ENCODE measurements at regions not wholly inside any gene's neighbourhood (a gene's known extent, or its start where the extent isn't known, plus 50 kb on each side); places are given as distances from the start of the nearest gene placed in this dataset.
A peak's percentile ranks its signal among the peaks of the same experiment; 100 is the strongest.

- Histone ChIP-seq H3K9me3 (no peaks in the 10 kb centered on the region), H3K4me3 (no peak overlapping the region), H3K4me2 (no peak overlapping the region), H3K27ac (no peak overlapping the region), H3K4me1 (no peaks in the 10 kb centered on the region)
- ATAC-seq (no peak), DNase-seq (ENCODE audit: low read depth in 1 of 2, low spot score in 1 of 2) (no peak), FAIRE-seq (no peak)
- ChIA-PET CTCF (no interaction called here), POLR2A (no interaction called here)
- TF ChIP-seq POLR2AphosphoS2 (conservative IDR thresholded peaks at IDR 0.05; ENCODE audit: low read length) (no peak), TP53 (CRISPR knock-in tag; IDR thresholded peaks at IDR 0.05) (no peak), PHF8 (IDR thresholded peaks at IDR 0.05; ENCODE audit: borderline replicate concordance, low read depth) (no peak), HOXA7 (CRISPR knock-in tag; IDR thresholded peaks at IDR 0.05) (no peak), CEBPB (IDR thresholded peaks at IDR 0.05) (no peak), HES2 (IDR thresholded peaks at IDR 0.05) (no peak), HDAC2 (IDR thresholded peaks at IDR 0.05) (no peak)
- TF ChIP-seq, protein P1, sequence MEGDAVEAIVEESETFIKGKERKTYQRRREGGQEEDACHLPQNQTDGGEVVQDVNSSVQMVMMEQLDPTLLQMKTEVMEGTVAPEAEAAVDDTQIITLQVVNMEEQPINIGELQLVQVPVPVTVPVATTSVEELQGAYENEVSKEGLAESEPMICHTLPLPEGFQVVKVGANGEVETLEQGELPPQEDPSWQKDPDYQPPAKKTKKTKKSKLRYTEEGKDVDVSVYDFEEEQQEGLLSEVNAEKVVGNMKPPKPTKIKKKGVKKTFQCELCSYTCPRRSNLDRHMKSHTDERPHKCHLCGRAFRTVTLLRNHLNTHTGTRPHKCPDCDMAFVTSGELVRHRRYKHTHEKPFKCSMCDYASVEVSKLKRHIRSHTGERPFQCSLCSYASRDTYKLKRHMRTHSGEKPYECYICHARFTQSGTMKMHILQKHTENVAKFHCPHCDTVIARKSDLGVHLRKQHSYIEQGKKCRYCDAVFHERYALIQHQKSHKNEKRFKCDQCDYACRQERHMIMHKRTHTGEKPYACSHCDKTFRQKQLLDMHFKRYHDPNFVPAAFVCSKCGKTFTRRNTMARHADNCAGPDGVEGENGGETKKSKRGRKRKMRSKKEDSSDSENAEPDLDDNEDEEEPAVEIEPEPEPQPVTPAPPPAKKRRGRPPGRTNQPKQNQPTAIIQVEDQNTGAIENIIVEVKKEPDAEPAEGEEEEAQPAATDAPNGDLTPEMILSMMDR (IDR thresholded peaks at IDR 0.05) = no peak
Observed at GRCh38 chr4:167774646-167775045, 317.7 kb upstream of the ANXA10 start.

- FAIRE-seq = no peak
- Histone ChIP-seq H3K27ac (no peak overlapping the region), H3K4me3 (no peak overlapping the region), H3K4me1 (no peaks in the 10 kb centered on the region), H3K9me3 (no peaks in the 10 kb centered on the region), H3K4me2 (no peak overlapping the region)
- CTCF ChIA-PET = no interaction called here
- POLR2A ChIA-PET = no interaction called here
- TF ChIP-seq PBX3 (IDR thresholded peaks at IDR 0.05) (no peak), RCOR1 (IDR thresholded peaks at IDR 0.05; ENCODE audit: low read depth, low read length) (no peak), HDAC2 (IDR thresholded peaks at IDR 0.05) (no peak), KDM1A (IDR thresholded peaks at IDR 0.05; ENCODE audit: low read depth) (no peak)
- TF ChIP-seq, protein P2, sequence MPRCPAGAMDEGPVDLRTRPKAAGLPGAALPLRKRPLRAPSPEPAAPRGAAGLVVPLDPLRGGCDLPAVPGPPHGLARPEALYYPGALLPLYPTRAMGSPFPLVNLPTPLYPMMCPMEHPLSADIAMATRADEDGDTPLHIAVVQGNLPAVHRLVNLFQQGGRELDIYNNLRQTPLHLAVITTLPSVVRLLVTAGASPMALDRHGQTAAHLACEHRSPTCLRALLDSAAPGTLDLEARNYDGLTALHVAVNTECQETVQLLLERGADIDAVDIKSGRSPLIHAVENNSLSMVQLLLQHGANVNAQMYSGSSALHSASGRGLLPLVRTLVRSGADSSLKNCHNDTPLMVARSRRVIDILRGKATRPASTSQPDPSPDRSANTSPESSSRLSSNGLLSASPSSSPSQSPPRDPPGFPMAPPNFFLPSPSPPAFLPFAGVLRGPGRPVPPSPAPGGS (IDR thresholded peaks at IDR 0.05) = no peak
- TF ChIP-seq, protein P3, sequence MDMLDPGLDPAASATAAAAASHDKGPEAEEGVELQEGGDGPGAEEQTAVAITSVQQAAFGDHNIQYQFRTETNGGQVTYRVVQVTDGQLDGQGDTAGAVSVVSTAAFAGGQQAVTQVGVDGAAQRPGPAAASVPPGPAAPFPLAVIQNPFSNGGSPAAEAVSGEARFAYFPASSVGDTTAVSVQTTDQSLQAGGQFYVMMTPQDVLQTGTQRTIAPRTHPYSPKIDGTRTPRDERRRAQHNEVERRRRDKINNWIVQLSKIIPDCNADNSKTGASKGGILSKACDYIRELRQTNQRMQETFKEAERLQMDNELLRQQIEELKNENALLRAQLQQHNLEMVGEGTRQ (IDR thresholded peaks at IDR 0.05) = no peak
- TF ChIP-seq, protein P4, sequence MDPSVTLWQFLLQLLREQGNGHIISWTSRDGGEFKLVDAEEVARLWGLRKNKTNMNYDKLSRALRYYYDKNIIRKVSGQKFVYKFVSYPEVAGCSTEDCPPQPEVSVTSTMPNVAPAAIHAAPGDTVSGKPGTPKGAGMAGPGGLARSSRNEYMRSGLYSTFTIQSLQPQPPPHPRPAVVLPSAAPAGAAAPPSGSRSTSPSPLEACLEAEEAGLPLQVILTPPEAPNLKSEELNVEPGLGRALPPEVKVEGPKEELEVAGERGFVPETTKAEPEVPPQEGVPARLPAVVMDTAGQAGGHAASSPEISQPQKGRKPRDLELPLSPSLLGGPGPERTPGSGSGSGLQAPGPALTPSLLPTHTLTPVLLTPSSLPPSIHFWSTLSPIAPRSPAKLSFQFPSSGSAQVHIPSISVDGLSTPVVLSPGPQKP (IDR thresholded peaks at IDR 0.05; ENCODE audit: low read depth, low read length) = no peak
- DNase-seq (ENCODE audit: low read depth in 1 of 2, low spot score in 1 of 2) = no peak
- ATAC-seq = no peak
- 52% methylated on average over 3 of the region's 3 CpGs for WGBS (ENCODE audit: missing lambda C conversion rate)
Observed at GRCh38 chr4:167775375-167775774, 317.0 kb upstream of the ANXA10 start.

DNA sequence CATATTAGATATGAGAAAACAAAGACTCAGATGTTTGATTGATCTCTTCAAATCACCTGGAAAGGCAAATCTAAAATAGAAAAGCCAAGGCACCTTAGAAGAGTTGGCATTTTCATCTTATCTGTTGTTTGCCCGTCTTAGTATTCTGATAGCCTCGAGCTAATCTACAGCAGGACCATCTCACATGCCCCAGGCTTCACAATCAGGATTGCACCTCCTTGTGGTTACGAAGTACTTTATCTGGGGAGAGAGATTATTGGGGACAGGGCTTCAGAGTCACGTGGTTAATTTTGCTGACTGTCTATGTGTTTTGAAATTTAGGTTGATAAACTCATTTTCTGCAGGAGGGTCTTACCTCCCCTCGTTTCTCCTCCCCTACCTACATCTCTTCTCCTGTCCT lies 313.1 kb upstream of the ANXA10 start:
- 30% methylated on average over 5 of the region's 5 CpGs for WGBS (ENCODE audit: missing lambda C conversion rate)
- peak in 1 of 2 experiments; percentile 6 for DNase-seq (ENCODE audit: low read depth in 1 of 2, low spot score in 1 of 2)
- TF ChIP-seq MAX (IDR thresholded peaks at IDR 0.05) = 0 out of 2 replicates have a peak, but pooled peaks have one; percentile 10
- TF ChIP-seq, protein P3 (IDR thresholded peaks at IDR 0.05) = peak; percentile 17; the same call in 1 of the 2 replicates
- no peak for TF ChIP-seq HEYL (CRISPR knock-in tag; IDR thresholded peaks at IDR 0.05)

More for the DNA sequence above, 313.1 kb upstream of the ANXA10 start:
- FAIRE-seq (no peak), ATAC-seq (0 out of 6 replicates have a peak, but pooled peaks of 1 of the 2 experiments have one; percentile 64)
- CTCF ChIA-PET = no interaction called here
- Histone ChIP-seq H3K27ac (no peak overlapping the region), H3K9me3 (no peaks in the 10 kb centered on the region), H3K4me3 (no peak overlapping the region), H3K4me2 (peak overlapping the region; percentile 37), H3K4me1 (no peaks in the 10 kb centered on the region)
- POLR2A ChIA-PET = no interaction called here

Data from A549 (cell line).